ENCODE measurements at regions not wholly inside any gene's neighbourhood (a gene's known extent, or its start where the extent isn't known, plus 50 kb on each side); places are given as distances from the start of the nearest gene placed in this dataset.
"Not testable (repeated sequence)": the region's sequence is repeated elsewhere in the genome, so short reads cannot be mapped to it uniquely, and the experiment has no call there.

DNA sequence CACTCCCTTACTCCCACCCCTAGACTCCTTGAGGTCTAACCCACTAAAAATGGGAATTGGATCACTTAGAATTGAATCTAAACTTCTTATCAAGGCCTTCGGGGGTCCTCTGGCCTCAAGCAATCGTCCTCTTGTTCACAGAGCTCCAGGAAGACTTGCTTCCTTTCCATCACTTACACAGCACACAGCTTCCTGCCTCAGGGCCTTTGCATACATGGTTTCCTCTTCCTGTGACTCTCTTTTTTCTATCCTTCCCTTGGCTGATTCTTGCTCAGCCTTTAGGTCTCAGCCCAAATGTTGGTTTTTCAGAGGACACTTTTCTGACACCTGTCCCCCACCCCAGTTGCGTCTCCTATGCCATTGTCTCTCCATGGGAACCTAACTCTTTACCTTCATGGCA is 50.0 kb upstream of the ALDH1B1 start:
- no peak for DNase-seq

- DNase-seq, result no peak
These were observed 50.4 kb upstream of the ALDH1B1 start for GRCh38 chr9:38342096-38342495.

DNA sequence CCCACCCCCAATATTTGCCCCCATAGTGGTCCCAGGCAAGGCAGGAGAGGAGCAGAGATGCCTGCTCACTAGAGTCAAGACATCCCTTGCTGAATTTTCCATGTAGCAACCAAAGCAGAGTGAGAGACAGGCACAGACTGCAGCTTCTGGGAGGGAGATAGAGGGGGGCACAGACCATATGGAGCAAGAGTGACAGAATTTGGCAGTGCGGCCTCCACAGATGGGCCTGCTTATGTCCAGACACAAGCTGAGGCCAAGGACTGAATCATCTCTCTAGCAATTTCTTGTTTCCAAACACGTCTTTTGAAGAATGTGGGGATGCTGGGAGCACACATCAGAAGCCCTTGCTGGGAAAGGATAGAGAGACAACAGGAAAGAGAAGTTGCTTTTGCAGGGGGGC is 53.0 kb upstream of the ALDH1B1 start:
- DNase-seq, result no peak

- DNase-seq, result no peak
These were observed 53.4 kb upstream of the ALDH1B1 start for GRCh38 chr9:38339087-38339486.

DNA sequence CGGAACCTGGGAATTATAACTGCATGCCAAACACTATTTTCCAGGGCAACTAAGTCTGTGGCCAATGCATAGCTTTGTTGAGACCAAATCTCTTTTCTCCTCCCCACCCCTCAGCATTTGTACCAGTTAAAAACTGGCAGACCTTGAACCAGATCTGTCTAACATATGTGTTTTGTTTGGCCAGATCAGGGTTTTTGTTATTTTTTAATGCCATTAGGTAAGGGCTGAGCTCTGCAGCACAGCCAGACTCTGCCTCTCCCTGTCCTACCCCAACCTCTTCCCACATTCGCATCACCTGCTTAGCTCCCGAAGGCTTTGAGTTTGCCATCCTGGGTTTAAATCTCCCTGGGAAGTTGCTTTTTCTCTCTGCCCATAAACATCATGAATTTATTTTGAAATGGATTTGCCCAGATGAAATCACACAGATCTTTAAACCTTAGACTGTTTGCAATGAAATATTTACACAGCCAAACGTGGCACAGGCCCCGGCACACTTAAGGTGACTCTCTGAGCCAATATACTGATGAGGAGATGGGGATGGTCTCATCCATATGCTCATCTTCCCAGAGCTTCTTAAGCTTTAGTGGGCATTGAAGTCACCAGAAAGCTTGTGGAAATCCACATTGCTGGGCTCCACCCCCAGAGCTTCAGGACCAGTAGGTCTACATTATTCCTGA is 54.0 kb upstream of the ALDH1B1 start:
- DNase-seq, result no peak

GRCh38 chr9:38337706-38338264 is 54.7 kb upstream of the ALDH1B1 start:
- DNase-seq, result no peak

DNA sequence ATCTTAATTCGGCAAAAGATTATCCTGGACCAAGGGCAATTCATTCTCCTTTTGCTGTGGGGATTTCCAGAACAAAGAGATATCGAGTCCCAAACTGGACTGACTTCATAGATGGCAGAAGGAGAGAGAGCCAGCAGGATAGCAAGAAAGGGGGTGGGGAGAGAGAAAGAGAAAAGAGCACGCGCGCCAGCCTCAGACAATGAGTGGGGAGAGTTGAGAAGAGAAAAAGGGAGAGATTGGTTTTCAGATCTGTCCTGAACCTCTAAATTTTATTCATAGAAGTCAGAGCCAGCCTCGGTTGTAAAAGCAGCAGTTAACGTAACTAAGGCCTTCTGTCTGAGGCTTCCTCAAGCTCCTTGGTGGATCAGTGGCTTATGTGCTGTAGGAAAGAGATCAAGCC is 55.3 kb upstream of the ALDH1B1 start:
- DNase-seq, result no peak

DNA sequence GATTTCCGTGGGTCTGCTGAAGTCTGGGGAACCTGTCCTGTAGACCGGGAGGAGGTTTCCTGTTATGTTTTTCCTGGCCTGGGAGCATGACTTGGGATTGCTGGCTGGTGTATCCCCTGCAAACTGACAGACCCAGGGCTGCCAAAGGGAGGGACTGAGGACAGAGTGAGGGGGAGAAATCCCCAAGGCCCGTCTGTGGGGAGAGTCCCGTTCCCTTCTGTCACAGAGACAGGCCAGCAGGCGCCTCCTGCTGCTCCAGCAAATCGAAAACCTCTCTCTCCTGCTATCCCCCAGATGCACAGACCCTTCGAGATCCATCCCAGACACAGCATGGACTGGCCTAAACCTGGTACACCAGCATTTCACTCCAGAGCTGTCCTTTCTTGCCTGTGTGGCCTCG is 56.2 kb upstream of the ALDH1B1 start:
- DNase-seq, result no peak

- no peak for DNase-seq
These were observed 56.8 kb upstream of the ALDH1B1 start for GRCh38 chr9:38335686-38336085.

- DNase-seq, result no peak
These were observed 58.3 kb upstream of the ALDH1B1 start for GRCh38 chr9:38334234-38334633.

DNA sequence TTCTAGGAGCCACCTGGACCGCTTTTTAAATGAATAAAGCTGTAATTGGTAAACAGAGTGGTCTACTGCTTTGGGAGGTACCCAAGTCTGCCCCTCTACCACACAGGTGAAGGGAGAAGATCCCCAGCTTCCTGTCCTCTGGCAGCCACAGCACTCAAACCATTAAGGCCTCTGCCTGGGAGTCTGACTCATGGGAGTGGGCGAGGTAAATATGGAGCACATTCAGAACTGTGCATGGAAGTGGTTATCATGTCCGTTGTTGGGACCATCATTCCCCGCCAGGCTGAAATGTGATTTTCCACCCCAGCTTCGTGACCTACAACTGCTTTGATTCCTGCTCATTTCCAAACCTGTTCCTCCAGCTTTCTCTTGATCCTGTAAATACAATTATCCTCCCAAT is 59.5 kb upstream of the ALDH1B1 start:
- no peak for DNase-seq

- DNase-seq, result no peak
These were observed 59.9 kb upstream of the ALDH1B1 start for GRCh38 chr9:38332625-38333024.

- DNase-seq, result no peak
These were observed 61.4 kb upstream of the ALDH1B1 start for GRCh38 chr9:38331141-38331540.

DNA sequence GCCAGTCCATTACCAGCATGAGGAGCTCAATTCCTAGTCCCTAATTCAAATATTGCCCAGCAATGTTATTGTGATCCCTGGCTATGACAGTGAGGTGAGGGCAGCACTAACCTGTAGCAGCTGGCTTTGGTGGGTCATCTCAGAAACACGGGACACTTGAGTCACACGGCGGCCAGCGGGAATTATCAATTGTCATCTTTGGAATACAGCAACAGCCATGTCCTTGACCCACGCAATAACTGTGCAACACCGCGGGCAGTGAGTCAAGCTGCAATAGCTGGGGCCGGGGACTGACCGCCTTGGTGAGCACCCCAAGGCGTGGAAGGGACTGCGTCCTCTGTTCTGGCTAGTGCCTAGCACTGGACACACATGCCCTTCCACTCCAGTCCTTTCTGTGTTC is 62.5 kb upstream of the ALDH1B1 start:
- DNase-seq, result no peak

DNA sequence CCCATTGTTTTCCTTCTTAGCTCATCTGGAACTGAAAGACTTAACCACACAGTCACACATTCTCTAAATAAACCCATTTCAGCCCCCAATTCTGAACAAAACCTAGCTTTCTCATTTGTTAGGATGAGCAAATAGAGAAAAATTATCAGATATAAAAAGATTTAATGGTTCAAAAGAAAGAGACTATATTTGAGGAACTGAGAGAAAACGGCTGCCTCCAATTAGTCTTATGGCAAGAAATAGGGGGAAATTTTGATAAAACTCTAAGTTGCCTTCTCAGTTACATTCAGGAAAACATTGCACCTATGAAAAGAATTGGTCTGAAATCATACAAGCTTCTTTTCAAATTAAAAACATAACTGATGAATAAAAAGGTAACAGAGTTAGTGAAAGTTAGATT is 63.7 kb upstream of the ALDH1B1 start:
- no peak for DNase-seq

- DNase-seq, result no peak
These were observed 66.4 kb upstream of the ALDH1B1 start for GRCh38 chr9:38326122-38326521.

- DNase-seq, result not testable (repeated sequence)
These were observed 68.3 kb upstream of the ALDH1B1 start for GRCh38 chr9:38324213-38324612.

- no peak for DNase-seq
These were observed 69.6 kb upstream of the ALDH1B1 start for GRCh38 chr9:38322937-38323336.

DNA sequence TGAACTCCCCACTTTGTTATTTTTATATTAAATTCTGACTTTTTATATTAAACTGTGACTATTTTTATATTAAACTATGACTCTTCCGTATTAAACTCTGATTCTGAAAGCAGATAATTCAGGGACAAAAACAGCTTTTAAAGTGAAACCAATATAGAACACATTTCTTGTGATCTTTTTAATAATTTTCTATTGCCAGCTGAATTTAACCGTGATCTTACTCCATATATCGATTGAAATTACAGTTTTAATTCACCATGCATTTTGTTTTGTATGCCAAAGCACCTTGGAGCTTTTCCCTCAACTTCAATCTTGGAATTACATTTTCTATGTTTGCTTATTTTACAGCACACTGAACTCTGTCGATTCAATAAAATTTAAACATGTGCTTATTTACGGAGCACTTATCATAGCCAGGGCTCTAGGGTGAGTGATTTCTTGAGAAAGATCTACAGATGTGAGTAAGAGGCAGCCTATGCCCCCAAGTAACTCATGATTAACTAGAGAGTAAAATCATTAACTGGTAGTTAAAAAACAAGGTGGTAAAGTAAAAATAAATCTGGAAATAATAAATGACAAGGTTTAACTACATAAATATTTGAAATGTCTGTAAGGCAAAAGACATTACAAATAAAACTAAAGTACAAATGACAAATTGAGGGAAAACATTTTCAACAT is 72.9 kb upstream of the ALDH1B1 start:
- DNase-seq, result no peak

DNA sequence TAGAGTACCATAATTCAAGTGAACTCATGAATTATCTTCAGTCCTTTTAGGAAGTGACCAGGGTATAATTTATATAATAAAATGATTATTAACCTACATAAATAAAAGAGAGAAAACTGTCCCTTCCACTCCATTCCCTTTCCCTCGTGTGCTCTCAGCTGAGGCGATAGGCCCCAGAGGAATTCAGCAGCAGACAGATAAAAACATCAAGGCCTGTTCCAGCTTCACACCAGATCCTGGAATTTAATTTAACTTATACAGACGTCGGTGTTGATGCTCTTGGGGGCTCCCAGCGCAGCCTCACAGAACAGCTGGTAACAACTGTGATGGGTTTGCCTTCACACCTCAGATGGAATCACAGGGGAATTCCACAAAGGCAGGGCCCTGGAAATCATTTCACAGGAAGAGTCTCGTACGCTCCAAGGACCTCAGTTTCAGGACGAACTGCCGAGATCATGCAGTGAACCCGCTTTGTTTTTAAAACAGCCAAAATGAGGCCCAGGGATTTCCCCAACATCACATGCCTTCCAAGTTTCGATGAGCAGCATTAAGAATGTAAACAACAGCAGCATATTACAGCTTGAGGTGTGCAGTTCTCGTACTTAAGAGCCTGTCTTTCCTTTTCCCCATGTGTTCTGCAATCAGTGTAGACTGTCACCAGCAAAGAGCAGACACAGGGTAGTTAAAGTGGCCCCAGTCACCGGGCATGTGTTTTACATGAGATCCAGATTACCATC is 73.6 kb upstream of the ALDH1B1 start:
- no peak for DNase-seq

- DNase-seq, result no peak
These were observed 76.2 kb upstream of the ALDH1B1 start for GRCh38 chr9:38316166-38316780.

- no peak for DNase-seq
These were observed 77.4 kb upstream of the ALDH1B1 start for GRCh38 chr9:38315085-38315595.

DNA sequence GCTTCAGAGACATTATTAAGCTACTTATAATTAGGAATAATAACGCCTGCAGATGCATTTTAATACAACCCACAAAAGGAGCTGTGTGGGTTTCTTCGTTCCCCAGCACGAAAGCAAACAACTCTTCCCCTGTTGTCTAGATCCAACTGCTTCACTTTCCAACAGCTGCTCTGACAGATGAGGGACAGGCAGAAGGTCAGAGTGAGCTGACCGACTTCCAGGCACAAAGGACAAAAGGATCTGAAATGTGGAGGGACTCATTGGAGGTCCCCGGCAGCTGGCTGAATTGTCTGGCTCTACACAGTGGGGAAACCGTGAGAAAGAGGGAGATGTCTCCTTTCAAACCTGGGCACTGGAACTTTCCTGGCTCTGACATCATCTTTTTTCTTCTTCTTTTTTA is 79.1 kb upstream of the ALDH1B1 start:
- DNase-seq, result no peak
